Activated CD4-positive, alpha-beta T cell treated with anti-CD3 and anti-CD28 coated beads, Interleukin-2, Interleukin-4, amounts not matched to agents 100 ng/mL and 50 ng/mL, durations not matched to agents 16 hours and 8 hours (primary cell): ENCODE measurements at regions not wholly inside any gene's neighbourhood (a gene's known extent, or its start where the extent isn't known, plus 50 kb on each side); places are given as distances from the start of the nearest gene placed in this dataset.

Experiments used
- DNase-seq: peaks from one replicate; pipeline ENCODE4 v3.0.0-alpha.2; 2020; ENCODE audit warnings: low spot score

DNA sequence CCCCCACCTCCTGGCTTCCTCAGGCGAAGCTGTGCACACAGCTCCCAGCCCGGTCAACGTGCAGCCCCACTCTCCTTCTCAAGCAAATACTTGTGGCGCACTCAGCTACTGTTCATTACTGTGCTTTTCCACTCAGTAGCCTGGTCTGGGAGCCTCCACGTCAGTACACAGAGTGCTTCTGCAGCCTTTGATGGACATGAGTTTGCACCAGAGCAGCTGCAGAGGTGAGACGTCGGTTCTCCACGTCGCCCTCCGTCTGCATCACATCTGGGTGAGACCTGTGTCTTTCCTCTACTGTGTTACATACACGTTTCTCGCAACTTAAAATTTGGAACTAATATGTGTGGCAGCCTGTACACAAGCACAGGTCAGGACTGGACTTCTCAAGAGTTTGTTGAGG lies 334.3 kb downstream of the C16orf95 start:
- no peak for DNase-seq

DNA sequence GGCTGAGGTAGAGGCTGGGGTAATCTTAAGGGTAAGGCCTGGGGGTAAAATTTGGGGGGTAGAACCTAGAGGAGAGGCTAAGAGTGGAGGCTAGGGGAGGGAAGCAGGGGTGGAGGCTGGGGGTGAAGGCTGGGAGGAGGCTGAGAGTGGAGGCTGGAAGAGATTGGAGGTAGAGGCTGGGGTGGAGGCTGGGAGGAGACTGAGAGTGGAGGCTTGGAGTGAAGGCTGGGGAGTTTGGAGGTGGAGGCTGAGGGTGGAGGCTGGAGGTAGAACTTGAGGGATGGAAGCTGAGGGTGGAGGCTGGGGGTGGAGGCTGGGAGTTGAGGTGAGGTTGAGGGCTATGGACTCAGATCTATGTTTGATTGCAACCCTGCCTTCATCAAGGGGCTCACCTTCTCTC lies 333.6 kb downstream of the C16orf95 start:
- no peak for DNase-seq

DNA sequence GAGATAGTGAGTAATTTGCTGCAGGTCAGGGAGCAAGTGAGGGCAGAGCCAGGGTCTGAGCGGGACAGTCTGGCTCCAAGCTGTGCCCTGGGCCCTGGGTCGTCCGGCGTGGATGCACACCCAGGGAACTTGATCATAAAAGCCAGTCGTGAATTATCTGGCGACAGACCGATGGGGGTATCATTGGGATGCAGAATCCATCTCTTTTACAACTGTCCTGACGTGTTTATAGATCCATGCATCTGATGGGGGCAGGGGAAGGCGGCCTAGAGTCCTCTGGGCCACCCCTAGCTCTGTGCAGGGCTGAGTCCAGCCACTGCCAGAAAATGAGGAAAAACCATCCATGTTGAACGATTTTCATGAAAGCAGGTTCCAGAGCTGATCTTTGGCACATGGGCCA lies 332.8 kb downstream of the C16orf95 start:
- no peak for DNase-seq

DNA sequence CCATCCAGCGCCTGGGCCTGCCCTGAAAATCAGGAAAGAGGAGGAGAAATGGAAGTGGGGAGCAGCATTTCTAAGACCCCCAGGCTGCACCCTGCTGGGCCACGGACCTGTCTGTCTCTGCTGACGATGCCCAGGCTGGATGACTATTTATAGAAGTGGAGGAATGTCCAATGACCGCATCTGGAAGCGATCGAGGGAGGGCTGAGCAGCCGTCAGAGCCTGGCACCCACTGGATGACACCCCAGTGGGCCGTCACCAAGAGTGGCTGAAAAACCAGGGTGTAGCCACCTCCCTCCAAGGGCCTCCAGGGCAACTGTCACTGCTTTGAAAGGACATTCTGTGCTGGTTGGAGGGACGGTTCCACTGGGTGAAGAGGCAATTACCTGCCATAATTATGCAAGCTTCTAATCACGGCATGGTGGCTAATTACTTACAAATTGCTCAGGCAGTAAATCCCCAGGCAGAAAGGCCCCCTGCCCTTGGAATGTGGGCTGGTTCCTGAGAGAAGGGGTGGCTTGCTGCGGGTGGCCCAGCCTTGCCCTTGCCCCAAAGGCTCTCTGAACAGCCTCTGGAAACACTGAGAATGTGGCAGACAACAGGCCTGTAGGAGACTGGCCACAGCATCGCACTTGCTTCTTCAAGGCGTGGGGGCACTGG lies 332.1 kb downstream of the C16orf95 start:
- no peak for DNase-seq

DNA sequence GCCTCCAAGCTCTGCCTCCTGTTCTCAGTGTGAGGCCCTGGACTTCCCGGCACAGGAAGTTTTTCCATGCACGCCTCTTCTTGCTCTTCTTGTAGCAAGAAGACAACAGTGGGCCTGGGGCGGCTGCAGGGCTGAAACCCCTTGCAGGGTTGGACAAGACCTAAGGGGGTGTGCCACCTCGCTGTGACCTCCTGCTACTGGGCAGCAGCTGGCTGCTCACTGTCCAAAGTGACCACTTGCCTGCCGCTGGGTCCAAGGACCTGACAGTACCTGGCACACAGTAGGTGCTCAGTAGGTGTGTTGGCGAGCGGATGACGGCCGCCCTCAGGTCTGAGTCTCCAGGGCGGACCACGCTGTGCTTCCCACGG lies 331.6 kb downstream of the C16orf95 start:
- DNase-seq, result no peak

DNA sequence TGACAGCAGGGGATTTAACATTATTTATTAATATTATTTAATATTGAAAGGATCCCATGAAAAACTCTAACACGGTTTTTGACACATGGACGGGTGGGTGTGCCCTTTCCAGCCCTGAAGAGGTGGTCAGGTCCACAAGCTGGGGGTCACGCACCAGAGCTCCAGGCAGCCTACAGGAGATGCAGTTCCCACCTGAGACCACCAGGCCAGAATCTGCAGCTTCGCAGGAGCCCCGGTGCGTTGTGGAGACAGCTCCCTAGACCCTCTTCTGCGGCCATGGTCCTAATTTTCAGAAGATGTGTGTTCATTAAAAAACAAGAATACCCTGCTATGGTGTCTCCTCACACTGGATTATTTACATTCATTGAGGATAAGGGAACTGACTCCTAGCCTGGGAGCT lies 331.1 kb downstream of the C16orf95 start:
- DNase-seq, result no peak

DNA sequence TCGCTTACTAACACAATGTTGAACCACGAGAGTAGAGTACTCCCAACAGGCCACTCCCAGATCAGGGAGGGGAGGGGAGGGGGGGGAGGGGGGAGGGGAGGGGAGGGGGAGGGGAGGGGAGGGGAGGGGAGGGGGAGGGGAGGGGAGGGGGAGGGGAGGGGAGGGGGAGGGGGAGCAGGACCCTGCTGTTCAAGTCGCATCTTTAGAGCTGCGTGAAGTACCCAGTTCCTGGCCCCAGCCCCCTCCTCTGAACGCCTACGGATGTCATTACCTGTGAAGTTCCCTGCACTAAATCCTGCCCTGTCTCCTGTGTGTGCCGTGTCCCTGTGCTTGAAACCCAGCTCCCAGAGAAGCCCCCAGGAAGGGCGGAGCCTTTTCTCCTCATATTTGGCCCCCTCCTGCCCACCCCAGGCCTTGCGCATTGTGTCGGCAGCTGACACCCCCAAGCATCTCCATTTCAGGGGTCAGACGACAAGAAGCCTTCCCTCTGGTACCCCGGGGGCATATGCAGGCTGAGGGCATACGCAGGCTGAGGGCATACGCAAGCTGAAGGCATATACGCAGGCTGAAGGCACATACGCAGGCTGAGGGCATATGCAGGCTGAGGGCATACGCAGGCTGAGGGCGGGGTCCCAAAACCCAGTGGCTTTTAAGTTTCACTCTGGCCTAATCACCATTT lies 330.2 kb downstream of the C16orf95 start:
- DNase-seq, result no peak

DNA sequence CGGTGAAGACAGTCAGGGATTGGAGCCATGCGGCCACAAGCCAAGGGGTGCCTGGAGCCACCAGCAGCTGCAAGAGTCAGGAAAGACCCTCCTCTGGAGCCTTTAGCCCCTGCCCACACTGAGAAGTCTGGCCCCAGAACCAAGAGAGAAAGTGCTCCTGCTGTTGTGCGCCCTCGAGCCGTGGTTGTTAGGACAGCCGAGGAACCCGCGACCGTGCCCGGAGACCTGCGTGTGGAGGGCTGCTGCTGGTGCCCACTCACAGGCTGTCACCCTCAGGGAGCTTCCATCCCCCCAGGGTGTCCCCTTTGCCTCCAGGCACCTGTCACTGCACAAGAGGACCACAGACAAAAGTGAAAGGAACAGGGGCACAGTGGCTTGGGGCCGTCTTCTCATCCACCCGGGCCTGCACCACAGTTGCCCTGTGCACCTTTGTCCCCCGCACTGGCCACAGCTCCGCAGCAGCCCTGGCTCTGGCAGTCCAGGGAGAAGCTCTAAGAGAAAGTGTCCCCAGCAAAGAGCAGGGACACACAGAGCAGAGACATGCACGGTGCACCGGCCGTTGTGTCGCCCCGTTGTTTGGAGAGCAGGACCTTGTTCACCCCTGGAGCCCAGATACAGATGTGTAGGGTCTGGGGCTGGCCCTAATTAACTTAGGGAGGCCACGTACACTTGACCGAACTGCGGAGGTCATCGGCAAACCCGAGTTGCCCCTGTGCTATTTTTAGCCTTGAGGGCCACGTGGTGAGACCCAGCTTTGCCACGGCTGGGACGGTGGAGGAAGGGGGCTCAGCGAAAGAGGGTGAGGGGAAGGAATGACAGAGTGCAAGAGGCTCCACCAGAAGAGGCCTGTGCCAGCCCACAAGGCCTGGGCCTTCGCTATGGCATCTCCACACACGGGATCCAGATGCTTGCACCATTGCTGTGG lies 329.2 kb downstream of the C16orf95 start:
- no peak for DNase-seq

DNA sequence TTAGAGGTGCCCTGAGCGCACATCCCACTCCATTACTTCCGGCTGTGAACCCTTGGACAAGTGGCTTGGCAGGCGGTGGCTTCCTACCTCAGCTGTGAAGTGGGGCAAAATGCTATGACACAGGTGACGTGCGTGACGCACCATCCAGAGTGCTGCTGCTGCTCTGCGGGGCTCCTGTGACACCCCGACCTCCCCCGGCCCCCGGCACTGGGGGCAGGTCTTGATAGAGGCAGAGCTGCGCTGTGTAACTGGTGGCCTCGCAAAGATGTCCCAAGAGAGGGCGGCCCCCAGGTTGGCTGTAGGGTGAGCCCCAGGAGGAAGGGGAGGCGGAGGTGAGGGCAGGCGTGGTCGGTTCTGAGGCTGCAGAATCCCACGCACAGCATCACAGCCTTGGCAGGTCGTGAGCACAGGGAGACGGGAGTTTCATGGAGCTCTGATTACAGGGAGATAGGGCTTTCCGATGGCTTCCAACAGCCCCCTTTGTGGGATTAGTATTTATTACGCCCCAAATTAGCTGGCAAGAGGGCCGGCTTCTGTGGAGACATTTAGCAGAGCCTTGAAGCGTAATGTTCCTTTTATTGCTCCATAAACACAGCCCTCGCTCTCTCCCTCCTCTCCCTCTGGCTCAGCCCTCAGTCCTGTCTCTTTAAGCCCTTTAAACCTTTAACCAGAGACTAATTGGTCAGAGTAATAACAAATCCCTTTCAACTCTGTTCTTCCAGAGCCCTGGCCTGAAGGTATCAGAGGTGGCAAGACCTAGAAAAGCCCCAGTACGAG lies 328.1 kb downstream of the C16orf95 start:
- no peak for DNase-seq

DNA sequence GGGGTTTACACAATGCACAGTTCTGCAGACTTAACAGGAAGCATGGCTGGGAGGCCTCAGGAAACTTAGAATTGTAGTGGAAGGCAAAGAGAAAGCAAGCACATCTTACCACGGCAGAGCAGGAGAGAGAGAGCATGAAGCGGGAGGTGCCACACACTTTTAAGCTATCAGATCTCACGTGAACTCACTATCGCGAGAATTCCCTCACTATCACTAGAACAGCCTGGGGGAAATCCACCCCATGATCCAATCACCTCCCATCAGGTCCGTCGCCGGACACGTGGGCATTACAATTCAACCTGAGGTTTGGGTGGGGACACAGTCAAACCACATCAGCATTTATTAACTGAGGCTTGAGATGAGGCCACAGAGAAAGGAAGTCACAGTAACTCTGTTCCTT lies 326.7 kb downstream of the C16orf95 start:
- peak; percentile 3 for DNase-seq

DNA sequence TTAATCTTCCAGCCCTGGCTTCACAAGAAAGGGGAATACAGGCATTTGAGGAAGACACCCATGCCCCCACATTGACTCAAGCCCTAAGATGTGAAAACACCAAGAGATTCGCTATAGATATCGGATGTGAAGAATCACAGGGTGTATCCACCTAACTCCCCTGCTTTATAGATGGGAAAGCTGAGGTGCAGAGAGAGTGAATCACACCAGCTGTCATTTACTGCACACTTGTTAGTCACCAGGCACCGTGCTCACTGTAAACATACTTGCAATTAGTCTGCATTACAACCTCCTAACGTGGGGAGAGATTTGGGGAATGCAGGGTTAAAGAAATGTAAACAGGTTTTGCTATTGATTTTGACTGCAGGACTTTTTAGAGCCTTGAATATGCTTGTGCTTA lies 325.5 kb downstream of the C16orf95 start:
- DNase-seq, result no peak

DNA sequence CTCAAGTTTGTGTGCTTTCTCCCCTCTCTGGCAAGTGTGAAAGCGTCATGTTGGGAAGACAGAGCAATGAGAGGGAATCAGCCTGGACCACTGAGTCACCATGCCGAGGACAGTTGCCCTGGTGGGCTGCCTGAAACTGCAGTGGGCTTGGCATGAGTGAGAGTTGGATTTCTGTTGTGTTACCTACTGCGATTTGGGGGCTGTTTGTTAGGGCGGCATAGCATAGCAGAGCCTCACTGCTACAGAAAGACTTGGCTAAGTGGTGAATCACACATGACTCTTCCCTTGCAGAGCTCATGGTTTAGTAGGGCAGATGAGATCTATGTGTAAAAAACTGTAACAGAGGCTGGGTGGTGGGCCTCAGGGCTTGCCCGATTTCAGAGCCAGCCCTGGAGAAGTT lies 324.6 kb downstream of the C16orf95 start:
- DNase-seq, result no peak

DNA sequence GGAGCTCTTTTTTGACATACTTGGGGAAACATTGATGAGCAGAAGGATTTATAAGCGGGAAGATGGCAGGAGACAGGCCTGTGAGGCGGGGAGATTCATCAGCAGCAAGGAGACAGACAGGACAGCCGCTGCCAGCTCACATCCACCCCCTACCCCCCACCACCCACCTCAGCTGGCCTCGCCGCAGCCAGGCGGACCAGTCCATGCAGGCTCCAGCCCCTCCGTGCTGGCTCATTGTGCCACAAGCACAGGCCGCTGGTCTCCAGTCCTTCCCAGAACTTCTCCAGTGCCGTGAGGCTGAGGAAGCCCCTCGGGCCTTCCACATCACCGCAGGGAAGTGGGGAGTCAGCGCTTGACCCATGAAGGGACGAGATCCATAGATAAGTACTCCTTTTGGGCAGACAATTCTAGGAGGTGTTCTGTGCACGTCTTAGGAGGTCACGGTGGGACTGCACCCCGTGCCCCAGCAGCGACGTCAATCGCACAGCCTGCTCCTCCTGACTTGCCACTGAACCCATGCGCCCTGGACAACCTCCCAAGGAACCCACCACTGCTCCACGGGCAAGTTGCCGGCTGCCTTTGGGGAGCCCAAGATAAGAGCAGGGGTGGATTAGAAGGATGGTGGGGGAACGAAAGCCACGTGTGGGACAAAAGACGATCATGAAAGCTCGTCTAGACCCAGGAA lies 323.6 kb downstream of the C16orf95 start:
- no peak for DNase-seq

DNA sequence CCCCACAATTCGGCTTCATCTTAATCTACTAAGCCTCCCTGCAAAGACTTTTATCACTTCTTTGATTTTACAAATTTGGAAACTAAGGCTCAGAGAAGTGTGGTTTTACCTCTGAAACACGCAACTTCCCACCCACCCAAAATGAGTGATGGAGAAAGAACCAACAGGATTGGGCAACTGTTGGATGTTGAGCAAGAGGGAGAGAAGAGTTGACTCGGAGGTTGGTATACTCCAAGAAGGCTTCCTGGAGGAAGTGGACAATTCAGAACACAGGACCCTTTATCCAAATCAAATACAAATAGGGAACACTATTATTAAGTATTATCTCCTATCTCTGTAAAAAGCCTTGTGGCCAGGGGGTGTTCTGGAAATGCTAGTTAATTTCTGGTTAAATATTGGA lies 323.0 kb downstream of the C16orf95 start:
- no peak for DNase-seq

DNA sequence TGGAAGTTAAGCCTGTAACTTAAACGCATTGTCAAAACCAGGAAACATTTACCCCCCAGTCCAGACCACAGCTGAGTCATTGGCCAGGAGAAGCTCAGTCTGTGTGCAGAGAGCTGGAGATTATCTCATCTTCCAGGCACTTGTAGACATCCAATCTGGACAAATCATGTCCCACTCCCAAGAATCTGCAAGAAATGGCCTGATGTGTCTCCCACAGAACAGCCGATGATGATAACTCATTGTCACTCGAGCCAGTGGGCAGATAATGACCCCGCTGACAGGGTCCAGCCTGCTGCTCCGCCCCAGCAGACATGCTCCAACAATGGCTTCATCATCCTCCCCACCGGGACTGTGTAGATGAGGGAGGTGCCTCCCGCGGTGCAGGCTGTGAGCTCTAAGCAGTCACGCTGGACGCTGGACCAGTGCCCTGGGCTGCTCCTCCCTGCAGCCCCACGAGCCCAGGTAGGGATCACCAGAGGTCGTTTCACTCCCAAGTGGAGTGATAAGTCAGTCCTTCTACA lies 322.5 kb downstream of the C16orf95 start:
- no peak for DNase-seq

DNA sequence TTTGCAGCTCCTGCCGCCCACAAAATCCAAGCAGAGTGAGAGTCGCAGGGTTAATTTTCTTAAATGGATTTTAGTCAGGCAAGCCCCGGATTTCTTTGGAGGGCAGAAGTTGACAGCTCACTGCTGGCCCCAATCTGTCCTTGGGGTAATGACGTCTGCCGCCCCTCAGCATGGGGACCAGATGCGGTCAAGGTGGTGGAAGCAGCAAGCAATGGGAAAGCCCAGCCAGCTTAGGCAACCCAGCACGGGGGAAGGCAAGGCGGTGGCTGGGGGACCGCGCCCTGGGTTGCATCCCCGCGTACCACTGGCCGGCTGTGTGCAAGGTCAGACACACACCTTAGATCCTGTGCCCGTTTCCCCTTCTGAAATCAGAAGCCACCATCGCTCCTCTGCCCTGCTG lies 321.7 kb downstream of the C16orf95 start:
- DNase-seq, result no peak

DNA sequence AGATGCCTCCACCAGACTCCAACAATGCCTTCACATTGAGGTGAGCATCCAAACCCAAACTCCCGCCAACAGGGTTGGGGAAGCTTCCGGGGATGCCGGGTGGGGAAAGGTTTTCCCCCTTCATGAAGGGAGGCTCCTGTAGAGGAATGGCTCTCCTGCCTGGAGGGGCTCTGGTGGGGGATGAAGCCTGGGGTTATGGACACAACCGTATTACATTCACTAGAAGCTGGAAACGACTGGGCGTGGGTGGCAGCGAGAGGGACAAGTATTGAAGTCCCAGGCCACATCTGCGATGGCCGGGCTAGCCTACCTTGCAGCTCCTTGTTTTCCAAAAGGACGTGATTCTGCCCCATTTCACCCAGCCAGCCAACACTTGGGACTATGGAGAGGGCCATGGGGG lies 321.1 kb downstream of the C16orf95 start:
- DNase-seq, result no peak

DNA sequence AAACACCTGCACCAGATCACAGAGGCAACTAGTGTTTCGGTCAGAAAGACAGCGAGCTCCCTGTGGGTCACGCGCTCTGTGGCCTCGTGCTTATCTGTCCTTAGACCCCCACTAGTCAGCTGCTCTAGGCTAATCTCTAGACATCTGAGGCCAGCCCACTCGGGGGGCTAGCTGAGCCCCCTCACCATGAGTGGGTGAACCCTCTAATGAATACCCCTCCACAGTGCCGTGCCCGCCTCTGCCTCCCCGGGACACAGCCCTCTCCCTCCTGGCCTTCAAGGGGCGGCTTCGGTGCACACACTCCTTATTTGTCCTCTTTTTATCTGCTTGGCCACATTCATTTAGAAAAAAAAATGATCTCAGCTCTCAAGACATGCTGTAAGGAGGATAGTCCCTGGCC lies 320.1 kb downstream of the C16orf95 start:
- no peak for DNase-seq

DNA sequence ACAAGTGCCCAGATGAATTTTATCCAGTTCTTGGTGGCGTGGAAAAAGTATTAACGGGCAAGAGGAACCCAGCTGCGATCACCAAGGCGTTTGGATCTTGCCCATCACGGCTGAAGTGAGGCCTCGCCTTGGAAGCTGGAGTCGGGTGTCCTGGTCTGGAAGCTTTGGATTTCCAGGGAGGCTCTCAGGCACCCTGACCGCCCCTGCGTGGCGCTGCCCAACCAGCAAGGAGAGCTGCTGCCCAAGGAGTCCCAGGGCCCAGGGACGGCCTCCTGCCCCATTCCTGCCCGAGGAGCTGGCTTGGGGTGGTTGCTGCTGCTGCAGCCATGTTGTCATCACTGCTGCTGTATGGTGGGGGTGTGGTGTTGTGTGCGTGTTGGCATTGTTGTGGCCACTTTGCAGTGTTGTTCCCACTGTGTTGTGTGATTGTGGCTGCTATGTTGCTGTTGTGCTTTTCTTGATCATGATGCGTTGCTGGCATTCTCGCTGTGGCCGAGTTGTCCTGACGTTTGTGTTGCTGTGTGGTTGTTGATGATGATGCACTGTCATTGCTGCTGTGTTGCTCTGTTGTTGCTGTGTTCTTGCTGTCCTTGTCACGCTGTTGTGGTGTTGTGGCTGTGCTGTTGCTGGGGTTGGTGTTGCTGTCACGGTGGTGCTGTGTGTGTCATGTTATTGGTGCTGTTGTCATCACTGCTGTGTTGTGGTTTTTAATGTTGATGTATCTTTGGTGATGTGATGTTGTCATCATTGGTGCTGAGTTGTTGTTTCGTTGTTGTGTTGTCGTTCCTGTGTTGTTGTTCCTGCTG lies 318.8 kb downstream of the C16orf95 start:
- no peak for DNase-seq

DNA sequence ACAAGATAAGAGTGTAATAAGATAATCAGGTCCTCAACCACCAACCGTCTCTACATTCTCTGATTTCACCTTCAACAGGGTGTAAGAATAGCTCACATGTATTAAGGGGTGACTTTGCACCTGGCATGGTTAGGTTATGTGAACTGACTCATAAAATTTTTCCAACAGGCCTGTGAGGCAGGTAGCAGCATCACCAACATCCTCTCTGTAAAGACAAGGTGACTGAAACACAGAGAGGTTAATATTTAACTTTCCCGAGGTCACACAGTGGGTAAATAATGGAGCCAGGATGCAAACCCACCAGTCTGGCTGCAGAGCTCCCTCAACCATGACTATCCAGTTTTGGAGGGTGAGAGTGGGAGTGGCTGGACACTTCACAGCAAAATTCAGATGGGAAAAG lies 317.2 kb downstream of the C16orf95 start:
- no peak for DNase-seq
